HepG2 (cell line): ENCODE measurements at regions not wholly inside any gene's neighbourhood (a gene's known extent, or its start where the extent isn't known, plus 50 kb on each side); places are given as distances from the start of the nearest gene placed in this dataset.

Source experiments
- CEBPB ChIP-seq: IDR thresholded peaks from 2 replicates; pipeline ENCODE4 v1.6.1; 2011; ENCODE audit warnings: low read depth, low read length, improper control_type of control experiment, borderline replicate concordance
- CHD2 ChIP-seq: IDR thresholded peaks from 2 replicates; pipeline ENCODE4 v1.6.1; 2011; ENCODE audit warnings: low read depth, low read length, improper control_type of control experiment
- DMTF1 ChIP-seq: sonication (generic); formaldehyde crosslinking; IDR thresholded peaks from 2 replicates; pipeline ENCODE4 v1.4.0; 2020; ENCODE audit warnings: mild to moderate bottlenecking, missing genetic modification reagents
- HMG20B ChIP-seq: conservative IDR thresholded peaks from 2 replicates; pipeline ENCODE4 v1.6.1; 2016; ENCODE audit warnings: missing genetic modification reagents, missing compliant biosample characterization
- HNRNPLL ChIP-seq: fragments of 200-400 bp; formaldehyde crosslinking; IDR thresholded peaks from 2 replicates; pipeline ENCODE4 v1.6.1; 2017; ENCODE audit warnings: mild to moderate bottlenecking, low read depth, low read length; ENCODE audit not compliant: poor library complexity, severe bottlenecking
- IKZF1 ChIP-seq: fragments of 450-650 bp; IDR thresholded peaks from 2 replicates; pipeline ENCODE4 v1.7.1; 2016
- NCOR1 ChIP-seq: fragments of 200-600 bp; sonication (generic); IDR thresholded peaks from 2 replicates; pipeline ENCODE4 v1.7.0; 2017; ENCODE audit warnings: antibody characterized with exemption, low read length, borderline replicate concordance
- PHB2 ChIP-seq: fragments of 450-650 bp; IDR thresholded peaks from 2 replicates; pipeline ENCODE4 v1.6.1; 2018; ENCODE audit not compliant: partially characterized antibody
- ZC3H4 ChIP-seq: sonication (generic); formaldehyde crosslinking; IDR thresholded peaks from 2 replicates; pipeline ENCODE4 v1.4.0; 2020; ENCODE audit warnings: missing genetic modification reagents, borderline replicate concordance
- ZNF513 ChIP-seq: sonication (generic); formaldehyde crosslinking; conservative IDR thresholded peaks from 2 replicates; pipeline ENCODE4 v1.5.0; 2020; ENCODE audit warnings: missing genetic modification reagents
- TF ChIP-seq, protein P1 (sequence below): sonication (generic); formaldehyde crosslinking; IDR thresholded peaks from 2 replicates; pipeline ENCODE4 v1.5.0; 2020; ENCODE audit warnings: mild to moderate bottlenecking, missing genetic modification reagents, moderate library complexity

DNA sequence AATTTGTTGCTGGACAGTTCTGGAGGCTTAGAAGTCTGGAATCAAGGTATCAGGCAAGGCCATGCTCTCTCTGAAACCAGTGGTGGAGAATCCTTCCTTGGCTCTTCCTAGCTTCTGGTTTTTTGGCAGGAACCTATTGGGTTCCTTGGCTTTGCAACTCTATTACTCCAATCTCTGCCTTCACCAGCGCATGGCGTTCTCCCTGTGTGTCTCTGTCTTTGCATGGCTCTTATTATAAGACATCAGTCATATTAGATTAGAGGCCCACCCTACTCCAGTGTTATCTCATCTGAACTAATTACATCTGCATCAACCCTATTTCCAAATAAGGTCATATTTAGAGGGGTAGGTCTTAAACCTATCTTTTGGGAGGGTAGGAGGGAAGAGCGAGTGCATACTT lies 358.1 kb upstream of the RARB start:
- TF ChIP-seq, protein P1, sequence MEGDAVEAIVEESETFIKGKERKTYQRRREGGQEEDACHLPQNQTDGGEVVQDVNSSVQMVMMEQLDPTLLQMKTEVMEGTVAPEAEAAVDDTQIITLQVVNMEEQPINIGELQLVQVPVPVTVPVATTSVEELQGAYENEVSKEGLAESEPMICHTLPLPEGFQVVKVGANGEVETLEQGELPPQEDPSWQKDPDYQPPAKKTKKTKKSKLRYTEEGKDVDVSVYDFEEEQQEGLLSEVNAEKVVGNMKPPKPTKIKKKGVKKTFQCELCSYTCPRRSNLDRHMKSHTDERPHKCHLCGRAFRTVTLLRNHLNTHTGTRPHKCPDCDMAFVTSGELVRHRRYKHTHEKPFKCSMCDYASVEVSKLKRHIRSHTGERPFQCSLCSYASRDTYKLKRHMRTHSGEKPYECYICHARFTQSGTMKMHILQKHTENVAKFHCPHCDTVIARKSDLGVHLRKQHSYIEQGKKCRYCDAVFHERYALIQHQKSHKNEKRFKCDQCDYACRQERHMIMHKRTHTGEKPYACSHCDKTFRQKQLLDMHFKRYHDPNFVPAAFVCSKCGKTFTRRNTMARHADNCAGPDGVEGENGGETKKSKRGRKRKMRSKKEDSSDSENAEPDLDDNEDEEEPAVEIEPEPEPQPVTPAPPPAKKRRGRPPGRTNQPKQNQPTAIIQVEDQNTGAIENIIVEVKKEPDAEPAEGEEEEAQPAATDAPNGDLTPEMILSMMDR, result no peak
- TF ChIP-seq NCOR1 (no peak), PHB2 (no peak), HMG20B (CRISPR knock-in tag) (no peak), CEBPB (no peak), DMTF1 (CRISPR knock-in tag) (no peak), ZNF513 (CRISPR knock-in tag) (no peak), HNRNPLL (no peak), IKZF1 (no peak), CHD2 (no peak), ZC3H4 (no peak)
